ENCODE measurements at regions not wholly inside any gene's neighbourhood (a gene's known extent, or its start where the extent isn't known, plus 50 kb on each side); places are given as distances from the start of the nearest gene placed in this dataset.

DNA sequence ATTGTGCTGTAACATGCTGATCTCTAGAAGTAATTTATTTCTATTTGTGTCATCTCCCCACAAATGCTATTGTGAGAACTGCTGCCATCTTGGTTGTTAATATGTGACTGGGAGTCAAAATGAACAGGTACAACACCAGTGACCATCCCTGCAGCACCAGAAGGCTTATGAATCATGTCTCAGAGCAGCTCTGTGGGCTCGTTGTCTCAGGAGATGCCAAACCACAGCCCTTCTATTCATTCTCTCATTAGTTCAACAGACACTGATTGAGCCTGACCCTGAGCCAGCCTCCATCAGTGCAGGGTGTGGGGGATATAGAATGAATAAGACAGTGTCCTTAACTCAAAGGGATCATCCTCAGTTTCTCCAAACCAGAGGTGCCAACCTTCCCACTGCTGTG lies 92.5 kb downstream of the UTP18 start:
- TF ChIP-seq, protein P1, sequence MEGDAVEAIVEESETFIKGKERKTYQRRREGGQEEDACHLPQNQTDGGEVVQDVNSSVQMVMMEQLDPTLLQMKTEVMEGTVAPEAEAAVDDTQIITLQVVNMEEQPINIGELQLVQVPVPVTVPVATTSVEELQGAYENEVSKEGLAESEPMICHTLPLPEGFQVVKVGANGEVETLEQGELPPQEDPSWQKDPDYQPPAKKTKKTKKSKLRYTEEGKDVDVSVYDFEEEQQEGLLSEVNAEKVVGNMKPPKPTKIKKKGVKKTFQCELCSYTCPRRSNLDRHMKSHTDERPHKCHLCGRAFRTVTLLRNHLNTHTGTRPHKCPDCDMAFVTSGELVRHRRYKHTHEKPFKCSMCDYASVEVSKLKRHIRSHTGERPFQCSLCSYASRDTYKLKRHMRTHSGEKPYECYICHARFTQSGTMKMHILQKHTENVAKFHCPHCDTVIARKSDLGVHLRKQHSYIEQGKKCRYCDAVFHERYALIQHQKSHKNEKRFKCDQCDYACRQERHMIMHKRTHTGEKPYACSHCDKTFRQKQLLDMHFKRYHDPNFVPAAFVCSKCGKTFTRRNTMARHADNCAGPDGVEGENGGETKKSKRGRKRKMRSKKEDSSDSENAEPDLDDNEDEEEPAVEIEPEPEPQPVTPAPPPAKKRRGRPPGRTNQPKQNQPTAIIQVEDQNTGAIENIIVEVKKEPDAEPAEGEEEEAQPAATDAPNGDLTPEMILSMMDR (IDR thresholded peaks at IDR 0.05; ENCODE audit: low read depth, low read length), result no peak
- TF ChIP-seq EZH2phosphoT487 (IDR thresholded peaks at IDR 0.05; ENCODE audit: low read depth), result no peak
